ENCODE measurements at regions not wholly inside any gene's neighbourhood (a gene's known extent, or its start where the extent isn't known, plus 50 kb on each side); places are given as distances from the start of the nearest gene placed in this dataset.

GRCh38 chr17:34141590-34141989 lies 113.5 kb upstream of the CCL2 start:
- DNase-seq (ENCODE audit: low read depth): no peak

GRCh38 chr17:34143430-34143829 lies 111.7 kb upstream of the CCL2 start:
- no peak for DNase-seq (ENCODE audit: low read depth)

GRCh38 chr17:34146440-34147043 lies 108.5 kb upstream of the CCL2 start:
- DNase-seq (ENCODE audit: low read depth): no peak

- no peak for DNase-seq (ENCODE audit: low read depth)
Observed at GRCh38 chr17:34151102-34151501, 104.0 kb upstream of the CCL2 start.

GRCh38 chr17:34153991-34154390 lies 101.1 kb upstream of the CCL2 start:
- no peak for DNase-seq (ENCODE audit: low read depth)

- DNase-seq (ENCODE audit: low read depth): no peak
Observed at GRCh38 chr17:34154961-34155730, 99.9 kb upstream of the CCL2 start.

- no peak for DNase-seq (ENCODE audit: low read depth)
Observed at GRCh38 chr17:34155947-34156346, 99.1 kb upstream of the CCL2 start.

- no peak for DNase-seq (ENCODE audit: low read depth)
Observed at GRCh38 chr17:34156401-34156740, 98.7 kb upstream of the CCL2 start.

GRCh38 chr17:34156741-34157589 lies 98.1 kb upstream of the CCL2 start:
- no peak for DNase-seq (ENCODE audit: low read depth)

GRCh38 chr17:34161690-34162089 lies 93.4 kb upstream of the CCL2 start:
- DNase-seq (ENCODE audit: low read depth): no peak

GRCh38 chr17:34163123-34163522 lies 92.0 kb upstream of the CCL2 start:
- DNase-seq (ENCODE audit: low read depth): no peak

- DNase-seq (ENCODE audit: low read depth): no peak
Observed at GRCh38 chr17:34163646-34164045, 91.4 kb upstream of the CCL2 start.

- no peak for DNase-seq (ENCODE audit: low read depth)
Observed at GRCh38 chr17:34164837-34165236, 90.2 kb upstream of the CCL2 start.

GRCh38 chr17:34166352-34166751 lies 88.7 kb upstream of the CCL2 start:
- no peak for DNase-seq (ENCODE audit: low read depth)

GRCh38 chr17:34167354-34167753 lies 87.7 kb upstream of the CCL2 start:
- DNase-seq (ENCODE audit: low read depth): no peak

GRCh38 chr17:34168989-34169388 lies 86.1 kb upstream of the CCL2 start:
- no peak for DNase-seq (ENCODE audit: low read depth)

GRCh38 chr17:34169496-34169895 lies 85.6 kb upstream of the CCL2 start:
- DNase-seq (ENCODE audit: low read depth): no peak

- DNase-seq (ENCODE audit: low read depth): peak; percentile 62
Observed at GRCh38 chr17:34171245-34171818, 83.8 kb upstream of the CCL2 start.

GRCh38 chr17:34172390-34172918 lies 82.6 kb upstream of the CCL2 start:
- DNase-seq (ENCODE audit: low read depth): no peak

- DNase-seq (ENCODE audit: low read depth): no peak
Observed at GRCh38 chr17:34173241-34173640, 81.8 kb upstream of the CCL2 start.

- DNase-seq (ENCODE audit: low read depth): no peak
Observed at GRCh38 chr17:34174496-34174895, 80.6 kb upstream of the CCL2 start.

- DNase-seq (ENCODE audit: low read depth): no peak
Observed at GRCh38 chr17:34176440-34176839, 78.6 kb upstream of the CCL2 start.
